Head of caudate nucleus (tissue), 42 donors: ENCODE measurements at regions not wholly inside any gene's neighbourhood (a gene's known extent, or its start where the extent isn't known, plus 50 kb on each side); places are given as distances from the start of the nearest gene placed in this dataset.
"Not testable (repeated sequence)": the region's sequence is repeated elsewhere in the genome, so short reads cannot be mapped to it uniquely, and the experiment has no call there.

ENCODE experiments used
- DNase-seq, 42 donors: peaks; one replicate each; pipeline versions ENCODE4 v3.0.0 to v3.0.0-alpha.2; 2020 to 2021; ENCODE audit warnings: mixed read lengths in 7 of 42
- intact Hi-C: fragments of 100-400 bp; cut with DNase I; formaldehyde crosslinking; loops from one replicate; pipeline ENCODE4 v1.15.0; 2022

DNA sequence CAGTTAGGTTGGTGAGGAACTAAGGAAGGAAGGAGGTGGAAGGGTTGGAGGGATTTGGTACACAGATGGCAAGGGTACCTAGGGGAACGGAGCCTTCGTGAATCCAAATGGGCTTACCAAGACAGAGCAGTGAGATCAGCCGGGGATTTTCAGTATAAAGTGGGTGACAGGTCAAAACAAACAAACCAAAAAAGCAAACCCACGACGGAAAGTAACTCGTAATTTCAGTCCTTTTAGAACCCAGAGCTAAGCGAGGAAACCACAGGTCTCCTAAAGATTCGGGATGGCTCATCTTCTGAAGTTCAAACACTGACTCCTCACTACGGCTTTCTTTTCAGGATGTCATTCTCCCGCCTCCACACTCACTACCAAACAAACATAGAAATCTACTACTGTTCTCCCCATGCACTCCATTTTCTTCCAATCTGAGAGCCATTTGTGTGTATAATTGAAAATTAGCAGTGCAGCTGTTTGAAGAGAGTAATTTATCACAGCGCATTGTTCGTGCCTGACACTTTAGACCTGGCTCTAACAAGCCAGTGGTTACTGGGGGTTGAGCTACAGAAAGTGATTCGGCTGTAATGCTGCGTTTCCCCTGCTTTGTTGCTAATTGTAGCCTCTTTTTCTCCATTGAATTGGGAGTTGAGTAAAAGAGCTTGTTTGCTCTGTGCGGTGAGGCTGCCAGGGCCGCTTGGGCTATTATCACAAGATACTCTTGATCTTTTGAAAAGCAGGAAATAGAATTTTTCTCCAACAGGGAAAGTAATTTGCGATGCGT lies 64.7 kb upstream of the CCDC39 start:
- DNase-seq = peak in 5 of 42 donors; percentile 2 to 44 (median 2)
- intact Hi-C loops = no loop called here

GRCh38 chr3:180747805-180748361 lies 68.6 kb upstream of the CCDC39 start:
- intact Hi-C loops = no loop called here

DNA sequence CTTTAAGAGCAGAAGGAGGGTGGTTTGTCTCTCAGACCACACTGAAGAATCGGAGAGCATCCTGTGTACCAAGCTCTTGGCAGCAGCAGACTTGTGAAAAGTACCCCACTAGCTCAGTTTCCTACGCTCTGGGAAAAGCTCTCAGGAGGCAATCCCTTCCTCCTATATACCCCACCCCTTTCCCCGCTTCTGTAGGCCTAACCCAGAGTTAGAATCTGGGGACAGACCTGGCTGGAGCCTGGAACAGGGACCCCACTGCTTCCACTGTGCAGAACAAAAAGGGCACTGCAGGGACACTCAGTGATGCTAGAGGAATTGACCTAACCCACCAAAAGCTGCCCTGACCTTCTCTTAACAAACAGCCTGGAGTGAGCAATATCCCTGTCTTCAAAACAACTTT lies 70.0 kb upstream of the CCDC39 start:
- no peak for DNase-seq
- intact Hi-C loops = no loop called here

More at GRCh38 chr3:180747805-180748361, 68.6 kb upstream of the CCDC39 start:
- no peak for DNase-seq

GRCh38 chr3:180749796-180750195 lies 70.5 kb upstream of the CCDC39 start:
- intact Hi-C loops = no loop called here
- DNase-seq = no peak

- intact Hi-C loops = no loop called here
- no peak for DNase-seq
These were observed 76.3 kb upstream of the CCDC39 start for GRCh38 chr3:180755556-180755955.

DNA sequence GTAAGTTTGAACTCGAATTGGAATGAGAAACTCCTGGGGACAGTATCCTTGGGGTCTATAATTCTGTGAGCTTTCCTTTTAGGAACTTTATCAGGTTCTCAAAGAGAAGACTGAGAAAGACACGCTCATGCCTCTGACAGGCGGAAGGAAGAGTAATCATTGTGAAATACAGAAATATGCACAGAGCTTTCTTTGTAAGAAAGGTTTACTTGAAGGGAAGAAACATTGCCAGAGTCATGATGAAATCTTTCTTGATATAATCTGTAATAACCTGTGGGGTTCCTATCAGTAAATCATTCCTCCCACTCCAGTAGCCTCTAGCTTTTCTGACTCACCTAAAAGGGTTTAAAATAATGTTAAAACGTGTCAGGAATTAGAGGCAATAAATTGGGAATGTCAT lies 83.6 kb upstream of the CCDC39 start:
- intact Hi-C loops = no loop called here

GRCh38 chr3:180764481-180764880 lies 85.2 kb upstream of the CCDC39 start:
- no peak for DNase-seq
- intact Hi-C loops = no loop called here

More for the DNA sequence above, 83.6 kb upstream of the CCDC39 start:
- DNase-seq = no peak

GRCh38 chr3:180770639-180771038 lies 91.3 kb upstream of the CCDC39 start:
- no peak for DNase-seq
- intact Hi-C loops = no loop called here

DNA sequence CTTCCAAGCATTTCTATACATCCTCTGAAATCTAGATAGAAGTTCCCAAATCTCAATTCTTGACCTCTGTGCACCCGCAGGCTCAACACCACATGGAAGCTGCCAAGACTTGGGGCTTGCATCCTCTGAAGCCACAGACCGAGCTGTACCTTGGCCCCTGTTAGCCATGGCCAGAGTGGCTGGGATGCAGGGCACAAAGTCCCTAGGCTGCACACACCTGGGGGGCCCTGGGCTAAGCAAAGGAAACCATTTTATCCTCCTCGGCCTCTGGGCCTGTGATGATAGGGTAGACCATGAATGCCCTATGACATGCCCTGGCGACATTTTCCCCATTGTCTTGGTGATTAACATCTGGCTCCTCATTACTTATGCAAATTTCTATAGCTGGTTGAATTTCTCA lies 97.1 kb upstream of the CCDC39 start:
- intact Hi-C loops = no loop called here
- DNase-seq = no peak

DNA sequence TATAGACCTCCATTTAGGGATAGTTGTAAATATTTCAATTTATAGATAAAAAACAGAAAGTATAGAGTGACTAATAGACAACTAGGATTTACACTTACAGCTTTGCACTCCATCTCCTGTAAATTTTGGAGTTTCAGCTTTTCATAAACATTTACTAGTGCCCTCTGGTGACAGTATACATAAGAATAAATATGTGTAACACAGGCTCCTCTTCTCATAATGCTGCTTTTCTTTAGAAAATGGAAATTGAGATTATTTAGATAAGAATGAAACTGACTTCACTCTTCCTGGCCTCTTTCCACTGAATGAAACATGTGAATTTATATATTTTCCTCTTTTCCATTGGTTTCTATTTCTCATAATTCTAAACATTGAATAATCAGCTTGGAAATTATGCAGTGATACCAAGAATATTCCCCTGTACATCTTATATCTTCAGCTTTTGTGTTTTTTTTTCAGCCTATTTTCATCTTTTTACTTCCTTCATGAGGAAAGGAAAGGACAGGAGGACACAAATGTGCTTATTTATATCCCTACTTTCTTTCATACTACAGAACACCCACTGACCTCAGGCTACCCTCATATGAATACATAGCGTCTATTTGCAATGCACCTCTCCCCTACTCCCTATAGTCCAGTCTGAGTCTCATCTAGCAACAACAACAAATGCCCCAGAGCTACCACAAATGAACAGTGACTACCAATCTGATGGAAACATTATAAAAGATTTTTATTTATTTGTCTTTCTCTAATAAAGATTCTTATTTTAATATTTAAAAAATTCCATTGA lies 103.1 kb upstream of the CCDC39 start:
- DNase-seq = no peak
- intact Hi-C loops = no loop called here

DNA sequence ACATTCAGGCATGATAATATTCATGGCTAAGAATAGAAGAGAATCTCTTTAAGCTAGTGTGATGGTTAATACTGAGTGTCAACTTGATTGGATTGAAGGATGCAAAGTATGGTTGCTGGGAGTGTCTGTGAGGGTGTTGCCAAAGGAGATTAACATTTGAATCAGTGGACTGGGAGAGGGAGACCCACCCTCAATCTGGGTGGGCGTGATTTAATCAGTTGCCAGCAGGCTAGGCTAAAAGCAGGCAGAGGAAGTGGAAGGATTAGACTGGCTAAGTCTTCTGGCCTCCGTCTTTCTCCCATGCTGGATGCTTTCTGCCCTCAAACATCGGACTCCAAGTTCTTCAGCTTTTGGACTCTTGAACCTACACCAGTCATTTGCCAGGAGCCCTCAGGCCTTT lies 106.9 kb upstream of the CCDC39 start:
- intact Hi-C loops = not testable (repeated sequence)
- DNase-seq = peak in 14 of 42 donors; percentile 3 to 47 (median 14)

GRCh38 chr3:180789774-180790173 lies 110.5 kb upstream of the CCDC39 start:
- no peak for DNase-seq
- intact Hi-C loops = no loop called here

GRCh38 chr3:180798197-180798596 lies 114.3 kb upstream of the FXR1 start:
- no peak for DNase-seq
- intact Hi-C loops = no loop called here

DNA sequence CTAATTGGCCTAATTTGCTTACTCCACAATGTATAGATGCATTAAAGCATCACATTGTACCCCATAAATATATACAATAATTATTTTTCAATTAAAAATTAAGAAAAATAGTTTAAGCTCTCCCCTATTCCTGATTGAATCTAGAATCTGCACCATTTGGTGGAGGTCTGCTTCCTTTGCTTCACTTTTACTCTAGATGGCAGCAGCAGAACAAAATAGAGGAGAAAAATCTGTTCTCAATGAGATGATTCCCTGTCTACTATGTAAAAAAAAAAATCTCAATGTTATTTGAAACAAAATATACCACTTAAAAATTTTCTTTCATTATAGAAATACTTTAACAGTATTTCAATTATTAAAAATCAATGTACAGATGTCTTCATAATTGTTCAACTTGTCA lies 109.6 kb upstream of the FXR1 start:
- intact Hi-C loops = loop anchor here (5.0 kb wide), 1 partner anchor 374 kb away; no protein-coding TSS in a partner anchor
- peak in 7 of 42 donors; percentile 9 to 58 (median 20) for DNase-seq

DNA sequence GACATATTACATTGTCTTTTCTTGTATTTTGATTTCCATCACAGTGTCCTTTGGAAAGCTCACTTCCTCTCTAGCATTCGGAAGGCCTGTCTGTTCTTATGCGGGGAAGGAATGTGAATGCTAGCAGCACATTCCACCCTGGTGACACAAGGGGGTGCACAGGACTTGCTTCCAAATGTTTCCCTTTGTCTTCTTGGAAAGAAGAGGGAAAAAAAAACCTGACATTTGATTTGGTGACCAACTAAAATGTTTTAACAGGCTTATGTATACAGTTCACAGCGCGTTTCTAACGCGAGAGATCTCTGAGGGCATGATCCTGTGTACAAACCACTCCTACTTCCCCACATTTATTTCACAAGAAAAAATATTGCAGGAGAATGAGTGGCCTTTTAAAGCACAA lies 107.6 kb upstream of the FXR1 start:
- peak in 35 of 42 donors; percentile 19 to 76 (median 53) for DNase-seq
- intact Hi-C loops = loop anchor here (5.0 kb wide), 1 partner anchor 372 kb away; no protein-coding TSS in a partner anchor

DNA sequence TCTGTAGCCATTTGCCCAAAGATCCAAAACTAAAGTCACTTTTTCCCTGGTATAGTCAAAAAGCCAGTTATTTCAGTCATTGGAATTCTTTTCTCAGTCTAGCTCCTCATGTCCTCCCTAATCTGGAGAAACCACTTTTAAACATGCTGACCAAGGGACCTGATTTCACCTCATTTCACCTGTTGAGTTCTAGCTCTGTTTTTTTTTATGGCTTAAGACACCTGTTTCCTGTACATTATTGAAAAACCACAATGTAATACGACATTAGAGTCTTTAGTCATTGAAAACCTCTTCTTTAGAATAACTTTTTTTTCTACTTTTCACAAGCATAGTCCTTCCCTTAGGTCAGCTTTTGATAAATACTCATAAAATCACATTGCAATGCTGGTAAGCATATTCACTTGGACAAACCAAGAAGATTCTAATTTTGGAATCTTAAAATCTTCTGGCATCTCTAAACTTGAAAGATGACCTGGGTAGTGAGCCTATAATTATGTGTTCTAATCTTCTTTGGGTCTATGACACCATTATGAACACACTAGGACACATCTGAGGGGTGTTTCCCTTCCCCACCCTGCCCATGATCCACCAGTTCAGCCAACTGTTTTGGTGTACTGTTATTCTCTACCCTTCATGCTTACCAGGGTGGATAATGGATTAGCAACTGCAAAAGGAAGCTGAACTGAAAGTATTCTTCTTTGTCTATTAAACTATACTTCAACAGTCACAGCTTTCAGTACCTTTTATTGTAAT lies 103.5 kb upstream of the FXR1 start:
- intact Hi-C loops = no loop called here
- DNase-seq = no peak

DNA sequence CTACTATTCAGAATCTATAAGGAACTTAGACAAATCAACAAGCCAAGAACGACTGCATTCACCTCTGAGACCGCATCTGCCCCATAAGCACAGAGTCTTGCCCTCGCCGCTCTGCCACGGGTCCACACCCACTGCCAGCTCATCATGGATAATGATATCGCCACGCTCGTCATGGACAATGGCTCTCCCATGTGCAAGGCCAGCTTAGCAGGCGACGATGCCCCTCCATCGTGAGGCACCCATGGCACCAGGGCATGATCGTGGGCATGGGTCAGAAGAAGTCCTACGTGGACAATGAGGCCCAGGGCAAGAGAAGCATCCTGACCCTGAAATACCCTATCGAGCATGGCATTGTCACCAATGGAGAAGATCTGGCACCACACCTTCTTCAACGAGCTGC lies 92.1 kb upstream of the FXR1 start:
- DNase-seq = no peak
- intact Hi-C loops = no loop called here

DNA sequence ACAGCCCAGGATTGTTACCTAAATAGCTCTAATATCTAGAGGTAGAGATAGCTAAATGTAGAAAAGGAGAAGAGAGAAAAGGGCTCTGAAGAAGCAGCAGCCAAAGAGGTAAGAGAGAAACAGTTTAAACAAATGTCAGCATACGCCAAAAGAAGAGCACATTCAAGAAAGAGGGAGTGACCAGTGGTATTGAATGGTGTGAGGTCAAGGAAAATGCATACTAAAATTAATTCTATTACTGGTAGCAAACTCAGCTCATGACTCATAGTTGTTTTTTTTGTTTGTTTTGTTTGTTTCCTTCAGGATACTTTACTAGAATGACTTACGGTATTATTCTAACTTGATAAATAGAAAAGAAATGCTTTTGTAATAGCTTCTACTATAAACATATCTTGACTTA lies 86.5 kb upstream of the FXR1 start:
- intact Hi-C loops = no loop called here
- DNase-seq = no peak

GRCh38 chr3:180827171-180827570 lies 85.3 kb upstream of the FXR1 start:
- intact Hi-C loops = no loop called here
- DNase-seq = peak in 3 of 42 donors; percentile 15 to 35 (median 29)
